ENCODE measurements at regions not wholly inside any gene's neighbourhood (a gene's known extent, or its start where the extent isn't known, plus 50 kb on each side); places are given as distances from the start of the nearest gene placed in this dataset.
"Not testable (repeated sequence)": the region's sequence is repeated elsewhere in the genome, so short reads cannot be mapped to it uniquely, and the experiment has no call there.

DNA sequence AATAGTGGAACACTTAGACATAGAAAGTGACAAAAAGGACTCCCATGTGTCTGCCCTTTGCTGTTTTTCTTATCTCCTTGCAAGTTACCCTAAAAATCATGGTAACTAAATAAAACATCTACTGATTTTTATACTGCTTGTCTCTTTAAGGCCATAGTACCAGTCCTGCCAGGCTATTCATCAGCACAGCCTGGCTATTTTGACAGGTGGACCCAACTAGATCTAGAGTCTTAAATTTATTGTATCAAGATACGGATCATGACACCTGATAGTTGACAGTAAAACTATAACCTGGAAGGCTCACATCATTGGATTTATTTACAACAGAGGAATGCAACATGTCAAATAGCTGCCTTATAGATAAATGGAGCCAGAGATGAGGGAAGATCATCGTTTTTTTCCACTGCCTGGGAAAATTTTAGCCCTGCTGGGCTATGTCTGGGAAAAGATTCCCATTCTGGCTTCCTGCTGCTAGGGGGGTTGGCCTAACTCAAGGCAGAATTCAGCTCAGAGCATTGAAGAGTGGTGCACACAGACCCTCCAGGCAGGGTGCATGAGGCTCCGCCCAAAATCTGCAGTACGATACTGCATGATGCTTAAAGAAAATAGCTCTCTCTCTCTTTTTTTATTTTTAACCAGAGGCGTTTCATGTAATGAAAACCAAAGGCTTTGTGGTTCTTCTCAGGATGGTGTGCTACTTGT is 292.0 kb upstream of the FZD8 start:
- Mint-ChIP-seq H3K9me3 (ENCODE audit: unreplicated experiment) (peaks cover 5% of the 10 kb centered on the region), H3K4me1 (ENCODE audit: low read depth, unreplicated experiment) (no peaks in the 10 kb centered on the region), H3K4me3 (ENCODE audit: unreplicated experiment) (no peak overlapping the region), H3K27ac (ENCODE audit: unreplicated experiment) (no peak overlapping the region), H3K27me3 (ENCODE audit: low read depth, unreplicated experiment) (peaks cover 10% of the 10 kb centered on the region), H3K36me3 (ENCODE audit: low read depth, unreplicated experiment) (no peaks in the 10 kb centered on the region)
- H3K27me3 ChIP-seq (ENCODE audit: insufficient read depth, low read length) = no peaks in the 10 kb centered on the region
- DNase-seq (ENCODE audit: low read depth) (no peak), FAIRE-seq (no peak)
- no peak overlapping the region for H3K27ac ChIP-seq (ENCODE audit: low read depth, low read length)
- H2AFZ ChIP-seq (ENCODE audit: low read depth, low read length) = no peak overlapping the region
- no peaks in the 10 kb centered on the region for H3K9me3 ChIP-seq (ENCODE audit: insufficient read depth, low read depth, low read length)
- H3K36me3 ChIP-seq (ENCODE audit: insufficient read depth, low read length) = no peaks in the 10 kb centered on the region
- no peaks in the 10 kb centered on the region for H3K4me1 ChIP-seq (ENCODE audit: insufficient read depth, low read length)
- H3K9ac ChIP-seq (ENCODE audit: low read length) = no peak overlapping the region
- no peaks in the 10 kb centered on the region for H3K79me2 ChIP-seq (ENCODE audit: insufficient read depth, low read length)
- H3K4me2 ChIP-seq (ENCODE audit: low read length) = no peak overlapping the region
- no peak overlapping the region for H3K4me3 ChIP-seq (ENCODE audit: insufficient read depth, low read depth, low read length)
- TF ChIP-seq EZH2 (IDR thresholded peaks at IDR 0.05; ENCODE audit: insufficient read depth, low read length) = no peak
- TF ChIP-seq, protein P1, sequence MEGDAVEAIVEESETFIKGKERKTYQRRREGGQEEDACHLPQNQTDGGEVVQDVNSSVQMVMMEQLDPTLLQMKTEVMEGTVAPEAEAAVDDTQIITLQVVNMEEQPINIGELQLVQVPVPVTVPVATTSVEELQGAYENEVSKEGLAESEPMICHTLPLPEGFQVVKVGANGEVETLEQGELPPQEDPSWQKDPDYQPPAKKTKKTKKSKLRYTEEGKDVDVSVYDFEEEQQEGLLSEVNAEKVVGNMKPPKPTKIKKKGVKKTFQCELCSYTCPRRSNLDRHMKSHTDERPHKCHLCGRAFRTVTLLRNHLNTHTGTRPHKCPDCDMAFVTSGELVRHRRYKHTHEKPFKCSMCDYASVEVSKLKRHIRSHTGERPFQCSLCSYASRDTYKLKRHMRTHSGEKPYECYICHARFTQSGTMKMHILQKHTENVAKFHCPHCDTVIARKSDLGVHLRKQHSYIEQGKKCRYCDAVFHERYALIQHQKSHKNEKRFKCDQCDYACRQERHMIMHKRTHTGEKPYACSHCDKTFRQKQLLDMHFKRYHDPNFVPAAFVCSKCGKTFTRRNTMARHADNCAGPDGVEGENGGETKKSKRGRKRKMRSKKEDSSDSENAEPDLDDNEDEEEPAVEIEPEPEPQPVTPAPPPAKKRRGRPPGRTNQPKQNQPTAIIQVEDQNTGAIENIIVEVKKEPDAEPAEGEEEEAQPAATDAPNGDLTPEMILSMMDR (IDR thresholded peaks at IDR 0.05; ENCODE audit: insufficient read depth, low read depth, low read length) = no peak
- no peaks in the 10 kb centered on the region for H4K20me1 ChIP-seq (ENCODE audit: insufficient read depth, low read length)

DNA sequence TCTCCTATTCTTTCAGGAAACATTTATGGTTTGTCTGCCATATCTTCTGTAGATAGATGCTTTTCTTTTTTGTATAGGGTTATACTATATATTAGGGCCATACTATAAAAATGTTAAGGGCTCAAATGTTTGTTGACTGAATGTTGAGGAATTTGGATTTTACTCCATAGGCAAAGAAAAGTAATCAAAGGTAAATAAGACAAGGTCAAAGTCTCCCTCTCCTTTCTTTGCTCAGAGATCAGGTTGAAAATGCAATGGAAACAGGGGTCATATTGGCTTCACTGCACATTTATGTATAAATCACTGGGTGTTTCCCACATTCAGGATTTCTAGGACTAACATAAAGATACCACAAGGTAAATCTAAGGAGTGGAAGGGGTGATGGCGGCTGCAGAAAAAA is 291.4 kb upstream of the FZD8 start:
- DNase-seq (ENCODE audit: low read depth) = no peak
- TF ChIP-seq, protein P1 (IDR thresholded peaks at IDR 0.05; ENCODE audit: insufficient read depth, low read depth, low read length) = no peak
- no peak for TF ChIP-seq EZH2 (IDR thresholded peaks at IDR 0.05; ENCODE audit: insufficient read depth, low read length)
- H3K4me2 ChIP-seq (ENCODE audit: low read length) = no peak overlapping the region
- H3K36me3 ChIP-seq (ENCODE audit: insufficient read depth, low read length) = no peaks in the 10 kb centered on the region
- Mint-ChIP-seq H3K4me1 (ENCODE audit: low read depth, unreplicated experiment) (no peaks in the 10 kb centered on the region), H3K9me3 (ENCODE audit: unreplicated experiment) (peaks cover 5% of the 10 kb centered on the region), H3K27me3 (ENCODE audit: low read depth, unreplicated experiment) (peaks cover 10% of the 10 kb centered on the region), H3K4me3 (ENCODE audit: unreplicated experiment) (no peak overlapping the region), H3K36me3 (ENCODE audit: low read depth, unreplicated experiment) (no peaks in the 10 kb centered on the region), H3K27ac (ENCODE audit: unreplicated experiment) (no peak overlapping the region)
- no peak for FAIRE-seq
- no peak overlapping the region for H3K9ac ChIP-seq (ENCODE audit: low read length)
- no peak overlapping the region for H3K4me3 ChIP-seq (ENCODE audit: insufficient read depth, low read depth, low read length)
- H4K20me1 ChIP-seq (ENCODE audit: insufficient read depth, low read length) = no peaks in the 10 kb centered on the region
- no peaks in the 10 kb centered on the region for H3K79me2 ChIP-seq (ENCODE audit: insufficient read depth, low read length)
- H3K27ac ChIP-seq (ENCODE audit: low read depth, low read length) = no peak overlapping the region
- no peaks in the 10 kb centered on the region for H3K27me3 ChIP-seq (ENCODE audit: insufficient read depth, low read length)
- H3K9me3 ChIP-seq (ENCODE audit: insufficient read depth, low read depth, low read length) = no peaks in the 10 kb centered on the region
- no peak overlapping the region for H2AFZ ChIP-seq (ENCODE audit: low read depth, low read length)
- no peaks in the 10 kb centered on the region for H3K4me1 ChIP-seq (ENCODE audit: insufficient read depth, low read length)

DNA sequence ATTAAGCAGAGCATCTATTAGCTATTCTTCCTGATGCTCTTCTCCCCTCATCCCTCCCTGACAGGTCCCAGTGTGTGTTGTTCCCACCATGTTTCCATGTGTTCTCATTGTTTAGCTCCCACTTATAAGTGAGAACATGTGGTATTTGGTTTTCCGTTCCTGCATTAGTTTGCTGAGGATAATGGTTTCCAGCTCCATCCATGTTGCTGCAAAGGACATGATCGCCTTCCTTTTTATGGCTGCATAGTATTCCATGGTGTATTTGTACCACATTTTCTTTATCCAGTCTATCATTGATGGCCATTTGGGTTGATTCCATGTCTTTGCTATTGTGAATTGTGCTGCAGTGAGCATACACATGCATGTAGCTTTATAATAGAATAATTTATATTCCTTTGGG is 287.9 kb upstream of the FZD8 start:
- H3K9me3 ChIP-seq (ENCODE audit: insufficient read depth, low read depth, low read length); FAIRE-seq; H3K27ac ChIP-seq (ENCODE audit: low read depth, low read length); H3K4me3 ChIP-seq (ENCODE audit: insufficient read depth, low read depth, low read length); H2AFZ ChIP-seq (ENCODE audit: low read depth, low read length); H3K4me1 ChIP-seq (ENCODE audit: insufficient read depth, low read length); H3K27ac Mint-ChIP-seq (ENCODE audit: unreplicated experiment); H3K36me3 ChIP-seq (ENCODE audit: insufficient read depth, low read length); H4K20me1 ChIP-seq (ENCODE audit: insufficient read depth, low read length); H3K36me3 Mint-ChIP-seq (ENCODE audit: low read depth, unreplicated experiment); H3K9me3 Mint-ChIP-seq (ENCODE audit: unreplicated experiment); DNase-seq (ENCODE audit: low read depth); H3K4me2 ChIP-seq (ENCODE audit: low read length); H3K9ac ChIP-seq (ENCODE audit: low read length); H3K79me2 ChIP-seq (ENCODE audit: insufficient read depth, low read length); H3K27me3 ChIP-seq (ENCODE audit: insufficient read depth, low read length); H3K4me3 Mint-ChIP-seq (ENCODE audit: unreplicated experiment); H3K27me3 Mint-ChIP-seq (ENCODE audit: low read depth, unreplicated experiment): not testable (repeated sequence)
- H3K4me1 Mint-ChIP-seq (ENCODE audit: low read depth, unreplicated experiment) = peaks cover 26% of the 10 kb centered on the region

Measured in astrocyte (in vitro differentiated cells and primary cell).